Liver (tissue), 8 donors: ENCODE measurements at regions not wholly inside any gene's neighbourhood (a gene's known extent, or its start where the extent isn't known, plus 50 kb on each side); places are given as distances from the start of the nearest gene placed in this dataset.
"Not testable (repeated sequence)": the region's sequence is repeated elsewhere in the genome, so short reads cannot be mapped to it uniquely, and the experiment has no call there.

ENCODE experiments used
- DNase-seq: peaks from one replicate; pipeline ENCODE4 v3.0.0-alpha.2; 2017; ENCODE audit warnings: low spot score
- H3K27ac ChIP-seq, 2 donors: one replicate each; pipeline ENCODE4 v1.7.0; 2013; ENCODE audit warnings: inconsistent platforms in 2 of 2, low read length in 2 of 2, control low read depth in 1 of 2, low read depth in 1 of 2, mild to moderate bottlenecking in 1 of 2
- H3K27me3 ChIP-seq, 4 donors: one replicate each; pipeline versions ENCODE4 v1.6.1 to v1.7.0; 2013; ENCODE audit warnings: low read length in 3 of 4, inconsistent platforms in 1 of 4, mild to moderate bottlenecking in 1 of 4, moderate library complexity in 1 of 4; ENCODE audit not compliant: control insufficient read depth in 4 of 4, insufficient read depth in 4 of 4
- H3K36me3 ChIP-seq, 4 donors: one replicate each; pipeline versions ENCODE4 v1.6.1 to v1.7.0; 2013; ENCODE audit warnings: low read length in 3 of 4, mild to moderate bottlenecking in 3 of 4, low read depth in 1 of 4, moderate library complexity in 1 of 4; ENCODE audit not compliant: control insufficient read depth in 4 of 4, insufficient read depth in 3 of 4
- H3K4me1 ChIP-seq, 4 donors: one replicate each; pipeline versions ENCODE4 v1.6.1 to v1.7.0; 2013; ENCODE audit warnings: low read length in 3 of 4, mild to moderate bottlenecking in 3 of 4, moderate library complexity in 1 of 4; ENCODE audit not compliant: control insufficient read depth in 4 of 4, insufficient read depth in 4 of 4
- H3K4me3 ChIP-seq, 3 donors: one replicate each; pipeline versions ENCODE4 v1.6.1 to v1.7.0; 2013; ENCODE audit warnings: low read length in 3 of 3, control low read depth in 1 of 3, low read depth in 1 of 3, mild to moderate bottlenecking in 1 of 3
- H3K9ac ChIP-seq, 2 donors: one replicate each; pipeline ENCODE4 v1.7.0; 2013; ENCODE audit warnings: low read length in 2 of 2, mild to moderate bottlenecking in 2 of 2, moderate library complexity in 2 of 2, control low read depth in 1 of 2, low read depth in 1 of 2
- H3K9me3 ChIP-seq, 4 donors: one replicate each; pipeline versions ENCODE4 v1.6.1 to v1.7.0; 2013; ENCODE audit warnings: low read length in 3 of 4; ENCODE audit not compliant: control insufficient read depth in 4 of 4
- EGR1 ChIP-seq, 2 donors: IDR thresholded peaks; 2 replicates each; pipeline ENCODE4 v1.6.1; 2016 to 2018; ENCODE audit warnings: antibody characterized with exemption in 2 of 2, low read depth in 2 of 2
- FOXA1 ChIP-seq: IDR thresholded peaks from 2 replicates; pipeline ENCODE4 v1.6.1; 2016; ENCODE audit warnings: antibody characterized with exemption
- FOXA2 ChIP-seq: IDR thresholded peaks from 2 replicates; pipeline ENCODE4 v1.6.1; 2016; ENCODE audit warnings: antibody characterized with exemption
- GABPA ChIP-seq, 2 donors: IDR thresholded peaks in 1 of 2; conservative IDR thresholded peaks in 1 of 2; 2 replicates each; pipeline ENCODE4 v1.6.1; 2016; ENCODE audit warnings: antibody characterized with exemption in 2 of 2, mild to moderate bottlenecking in 1 of 2, moderate library complexity in 1 of 2
- HNF4A ChIP-seq, 2 donors: conservative IDR thresholded peaks; 2 replicates each; pipeline ENCODE4 v1.6.1; 2016; ENCODE audit warnings: antibody characterized with exemption in 2 of 2, mild to moderate bottlenecking in 2 of 2
- HNF4G ChIP-seq: IDR thresholded peaks from 2 replicates; pipeline ENCODE4 v1.6.1; 2016; ENCODE audit warnings: antibody characterized with exemption
- JUND ChIP-seq, 2 donors: IDR thresholded peaks; 2 replicates each; pipeline ENCODE4 v1.6.1; 2016; ENCODE audit warnings: antibody characterized with exemption in 2 of 2
- NR2F2 ChIP-seq: IDR thresholded peaks from 2 replicates; pipeline ENCODE4 v1.6.1; 2016; ENCODE audit warnings: antibody characterized with exemption
- RAD21 ChIP-seq, 2 donors: IDR thresholded peaks; 2 replicates each; pipeline ENCODE4 v1.6.1; 2016; ENCODE audit warnings: antibody characterized with exemption in 2 of 2, mild to moderate bottlenecking in 2 of 2
- REST ChIP-seq: IDR thresholded peaks from 2 replicates; pipeline ENCODE4 v1.6.1; 2016; ENCODE audit warnings: antibody characterized with exemption, mild to moderate bottlenecking
- RXRA ChIP-seq, 2 donors: IDR thresholded peaks; 2 replicates each; pipeline ENCODE4 v1.6.1; 2017 to 2018; ENCODE audit warnings: antibody characterized with exemption in 2 of 2, mild to moderate bottlenecking in 1 of 2
- SP1 ChIP-seq: IDR thresholded peaks from 2 replicates; pipeline ENCODE4 v1.6.1; 2018; ENCODE audit warnings: antibody characterized with exemption, mild to moderate bottlenecking
- TAF1 ChIP-seq: conservative IDR thresholded peaks from 2 replicates; pipeline ENCODE4 v1.6.1; 2016; ENCODE audit warnings: antibody characterized with exemption, mild to moderate bottlenecking
- YY1 ChIP-seq: IDR thresholded peaks from 2 replicates; pipeline ENCODE4 v1.6.1; 2016; ENCODE audit warnings: antibody characterized with exemption, mild to moderate bottlenecking
- WGBS: extraction: QIAGEN DNeasy Blood & Tissue Kit; methylation state at CpG from one replicate; pipeline ENCODE4 v1.1.7; 2013; 5-methylcytosine and 5-hydroxymethylcytosine counted together
- TF ChIP-seq, protein P1 (sequence below): fragments of 150-350 bp; IDR thresholded peaks from 2 replicates; pipeline ENCODE4 v1.5.1; 2017; ENCODE audit warnings: improper control_type of control experiment, low read depth, low read length; ENCODE audit not compliant: missing input control
- TF ChIP-seq, protein P2 (sequence below): IDR thresholded peaks from 2 replicates; pipeline ENCODE4 v1.6.1; 2016; ENCODE audit warnings: antibody characterized with exemption
- TF ChIP-seq, protein P3 (sequence below): IDR thresholded peaks from 2 replicates; pipeline ENCODE4 v1.6.1; 2016; ENCODE audit warnings: antibody characterized with exemption
- TF ChIP-seq, protein P4 (sequence below): IDR thresholded peaks from 2 replicates; pipeline ENCODE4 v1.6.1; 2016; ENCODE audit warnings: antibody characterized with exemption
- donor health status: healthy.
- donor health status: healthy.
- donor health status: healthy.
- donor health status: healthy.
- donor health status: healthy.

- not testable (repeated sequence) for H3K4me3 ChIP-seq, H3K27ac ChIP-seq, H3K36me3 ChIP-seq, H3K4me1 ChIP-seq, DNase-seq, H3K9ac ChIP-seq, H3K27me3 ChIP-seq, H3K9me3 ChIP-seq
- 96% methylated on average over 51 of the region's 51 CpGs for WGBS
These were observed 534.1 kb upstream of the ARRDC3 start for GRCh38 chr5:91917037-91917814.

DNA sequence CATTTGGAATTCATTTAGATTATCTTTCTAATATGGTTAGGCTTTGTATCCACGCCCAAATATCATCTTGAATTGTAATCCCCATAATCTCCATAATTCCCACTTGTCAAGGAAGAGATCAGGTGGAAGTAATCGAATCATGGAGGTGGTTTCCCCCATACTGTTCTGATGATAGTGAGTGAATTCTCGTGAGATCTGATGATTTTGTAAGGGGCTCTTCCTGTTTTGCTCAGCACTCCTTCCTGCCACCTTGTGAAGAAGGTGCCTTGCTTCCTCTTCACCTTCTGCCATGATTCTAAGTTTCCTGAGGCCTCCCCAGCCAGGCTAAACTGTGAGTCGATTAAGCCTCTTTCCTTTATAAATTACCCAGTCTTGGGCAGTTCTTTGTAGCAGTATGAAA is 527.5 kb upstream of the ARRDC3 start:
- Histone ChIP-seq H3K27ac (no peak overlapping the region), H3K9ac (no peak overlapping the region), H3K27me3 (no peaks in the 10 kb centered on the region), H3K4me1 (no peaks in the 10 kb centered on the region), H3K36me3 (no peaks in the 10 kb centered on the region), H3K9me3 (no peaks in the 10 kb centered on the region), H3K4me3 (no peak overlapping the region)
- TF ChIP-seq RAD21 (IDR thresholded peaks at IDR 0.05) (no peak), TAF1 (no peak), FOXA1 (no peak), RXRA (IDR thresholded peaks at IDR 0.05) (no peak), REST (no peak), NR2F2 (no peak), YY1 (no peak), EGR1 (IDR thresholded peaks at IDR 0.05; ENCODE audit: low read depth in 2 of 2) (no peak), FOXA2 (no peak), JUND (IDR thresholded peaks at IDR 0.05) (no peak), SP1 (no peak), GABPA (IDR thresholded peaks at IDR 0.05 in 1 of 2, conservative IDR thresholded peaks at IDR 0.05 in 1 of 2) (no peak), HNF4G (no peak), HNF4A (conservative IDR thresholded peaks at IDR 0.05) (no peak)
- TF ChIP-seq, protein P1, sequence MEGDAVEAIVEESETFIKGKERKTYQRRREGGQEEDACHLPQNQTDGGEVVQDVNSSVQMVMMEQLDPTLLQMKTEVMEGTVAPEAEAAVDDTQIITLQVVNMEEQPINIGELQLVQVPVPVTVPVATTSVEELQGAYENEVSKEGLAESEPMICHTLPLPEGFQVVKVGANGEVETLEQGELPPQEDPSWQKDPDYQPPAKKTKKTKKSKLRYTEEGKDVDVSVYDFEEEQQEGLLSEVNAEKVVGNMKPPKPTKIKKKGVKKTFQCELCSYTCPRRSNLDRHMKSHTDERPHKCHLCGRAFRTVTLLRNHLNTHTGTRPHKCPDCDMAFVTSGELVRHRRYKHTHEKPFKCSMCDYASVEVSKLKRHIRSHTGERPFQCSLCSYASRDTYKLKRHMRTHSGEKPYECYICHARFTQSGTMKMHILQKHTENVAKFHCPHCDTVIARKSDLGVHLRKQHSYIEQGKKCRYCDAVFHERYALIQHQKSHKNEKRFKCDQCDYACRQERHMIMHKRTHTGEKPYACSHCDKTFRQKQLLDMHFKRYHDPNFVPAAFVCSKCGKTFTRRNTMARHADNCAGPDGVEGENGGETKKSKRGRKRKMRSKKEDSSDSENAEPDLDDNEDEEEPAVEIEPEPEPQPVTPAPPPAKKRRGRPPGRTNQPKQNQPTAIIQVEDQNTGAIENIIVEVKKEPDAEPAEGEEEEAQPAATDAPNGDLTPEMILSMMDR: no peak
- TF ChIP-seq, protein P2, sequence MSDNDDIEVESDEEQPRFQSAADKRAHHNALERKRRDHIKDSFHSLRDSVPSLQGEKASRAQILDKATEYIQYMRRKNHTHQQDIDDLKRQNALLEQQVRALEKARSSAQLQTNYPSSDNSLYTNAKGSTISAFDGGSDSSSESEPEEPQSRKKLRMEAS: no peak
- TF ChIP-seq, protein P3, sequence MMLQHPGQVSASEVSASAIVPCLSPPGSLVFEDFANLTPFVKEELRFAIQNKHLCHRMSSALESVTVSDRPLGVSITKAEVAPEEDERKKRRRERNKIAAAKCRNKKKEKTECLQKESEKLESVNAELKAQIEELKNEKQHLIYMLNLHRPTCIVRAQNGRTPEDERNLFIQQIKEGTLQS: no peak
- TF ChIP-seq, protein P4, sequence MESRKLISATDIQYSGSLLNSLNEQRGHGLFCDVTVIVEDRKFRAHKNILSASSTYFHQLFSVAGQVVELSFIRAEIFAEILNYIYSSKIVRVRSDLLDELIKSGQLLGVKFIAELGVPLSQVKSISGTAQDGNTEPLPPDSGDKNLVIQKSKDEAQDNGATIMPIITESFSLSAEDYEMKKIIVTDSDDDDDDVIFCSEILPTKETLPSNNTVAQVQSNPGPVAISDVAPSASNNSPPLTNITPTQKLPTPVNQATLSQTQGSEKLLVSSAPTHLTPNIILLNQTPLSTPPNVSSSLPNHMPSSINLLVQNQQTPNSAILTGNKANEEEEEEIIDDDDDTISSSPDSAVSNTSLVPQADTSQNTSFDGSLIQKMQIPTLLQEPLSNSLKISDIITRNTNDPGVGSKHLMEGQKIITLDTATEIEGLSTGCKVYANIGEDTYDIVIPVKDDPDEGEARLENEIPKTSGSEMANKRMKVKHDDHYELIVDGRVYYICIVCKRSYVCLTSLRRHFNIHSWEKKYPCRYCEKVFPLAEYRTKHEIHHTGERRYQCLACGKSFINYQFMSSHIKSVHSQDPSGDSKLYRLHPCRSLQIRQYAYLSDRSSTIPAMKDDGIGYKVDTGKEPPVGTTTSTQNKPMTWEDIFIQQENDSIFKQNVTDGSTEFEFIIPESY: no peak
- WGBS: 74% methylated on average over 4 of the region's 4 CpGs
- no peak for DNase-seq
